ENCODE measurements at regions not wholly inside any gene's neighbourhood (a gene's known extent, or its start where the extent isn't known, plus 50 kb on each side); places are given as distances from the start of the nearest gene placed in this dataset.
"Not testable (repeated sequence)": the region's sequence is repeated elsewhere in the genome, so short reads cannot be mapped to it uniquely, and the experiment has no call there.

GRCh38 chr21:8427790-8428667, 2093.4 kb upstream of the TPTE start:
- not testable (repeated sequence) for H3K27me3 ChIP-seq; H3K4me1 ChIP-seq; H3K9me3 ChIP-seq; H3K4me3 ChIP-seq; H3K36me3 ChIP-seq; H3K27ac ChIP-seq; DNase-seq (ENCODE audit: low spot score)

GRCh38 chr21:8428668-8429456, 2092.5 kb upstream of the TPTE start:
- H3K36me3 ChIP-seq; DNase-seq (ENCODE audit: low spot score); H3K27me3 ChIP-seq; H3K9me3 ChIP-seq; H3K27ac ChIP-seq; H3K4me1 ChIP-seq; H3K4me3 ChIP-seq: not testable (repeated sequence)

- not testable (repeated sequence) for H3K27me3 ChIP-seq, H3K9me3 ChIP-seq, H3K4me1 ChIP-seq
Observed at GRCh38 chr21:8434710-8435109, 2086.7 kb upstream of the TPTE start.

GRCh38 chr21:8443093-8443492, 2078.3 kb upstream of the TPTE start:
- H3K4me1 ChIP-seq; H3K36me3 ChIP-seq; H3K9me3 ChIP-seq; H3K4me3 ChIP-seq; DNase-seq (ENCODE audit: low spot score); H3K27me3 ChIP-seq; H3K27ac ChIP-seq: not testable (repeated sequence)

More at GRCh38 chr21:8434710-8435109, 2086.7 kb upstream of the TPTE start:
- not testable (repeated sequence) for H3K27ac ChIP-seq; H3K4me3 ChIP-seq; H3K36me3 ChIP-seq; DNase-seq (ENCODE audit: low spot score)

GRCh38 chr21:8449807-8450206, 2071.6 kb upstream of the TPTE start:
- H3K4me1 ChIP-seq; DNase-seq (ENCODE audit: low spot score); H3K9me3 ChIP-seq; H3K27me3 ChIP-seq; H3K36me3 ChIP-seq; H3K4me3 ChIP-seq; H3K27ac ChIP-seq: not testable (repeated sequence)

- H3K27ac ChIP-seq; H3K36me3 ChIP-seq; H3K4me3 ChIP-seq; H3K4me1 ChIP-seq; DNase-seq (ENCODE audit: low spot score); H3K27me3 ChIP-seq; H3K9me3 ChIP-seq: not testable (repeated sequence)
Observed at GRCh38 chr21:8455279-8456128, 2065.9 kb upstream of the TPTE start.

- H3K9me3 ChIP-seq; H3K4me1 ChIP-seq; H3K27me3 ChIP-seq; H3K36me3 ChIP-seq; H3K4me3 ChIP-seq; H3K27ac ChIP-seq; DNase-seq (ENCODE audit: low spot score): not testable (repeated sequence)
Observed at GRCh38 chr21:8464403-8465152, 2056.8 kb upstream of the TPTE start.

- H3K27ac ChIP-seq; DNase-seq (ENCODE audit: low spot score); H3K4me1 ChIP-seq; H3K27me3 ChIP-seq; H3K4me3 ChIP-seq; H3K36me3 ChIP-seq; H3K9me3 ChIP-seq: not testable (repeated sequence)
Observed at GRCh38 chr21:8466642-8467041, 2054.7 kb upstream of the TPTE start.

Small RNA genes in the stretch of these regions (microRNA-seq; reads per million reads assigned to microRNA genes)
- gene MIR6724-3 (ENCODE audit: borderline number of aligned reads in 2 of 2, borderline replicate concordance in 1 of 2) (0 reads per million in 2 donors), gene MIR6724-4 (ENCODE audit: borderline number of aligned reads in 2 of 2, borderline replicate concordance in 1 of 2) (0 reads per million in 2 donors)
